ENCODE measurements at regions not wholly inside any gene's neighbourhood (a gene's known extent, or its start where the extent isn't known, plus 50 kb on each side); places are given as distances from the start of the nearest gene placed in this dataset.

- Mint-ChIP-seq H3K9me3 (ENCODE audit: unreplicated experiment) (no peaks in the 10 kb centered on the region), H3K4me1 (ENCODE audit: low read depth, unreplicated experiment) (no peaks in the 10 kb centered on the region), H3K4me3 (ENCODE audit: unreplicated experiment) (no peak overlapping the region), H3K36me3 (ENCODE audit: unreplicated experiment) (no peaks in the 10 kb centered on the region), H3K27me3 (ENCODE audit: unreplicated experiment) (no peaks in the 10 kb centered on the region), H3K27ac (ENCODE audit: unreplicated experiment) (no peak overlapping the region)
- no peak for TF ChIP-seq CTCF (IDR thresholded peaks at IDR 0.05; ENCODE audit: partially characterized antibody, unreplicated experiment)
- DNase-seq, result no peak
These were observed 128.0 kb upstream of the STC2 start for GRCh38 chr5:173456181-173456580.

GRCh38 chr5:173455599-173455957, 127.4 kb upstream of the STC2 start:
- no peaks in the 10 kb centered on the region for H3K4me1 Mint-ChIP-seq (ENCODE audit: low read depth, unreplicated experiment)
- no peak overlapping the region for H3K4me3 Mint-ChIP-seq (ENCODE audit: unreplicated experiment)
- no peaks in the 10 kb centered on the region for H3K36me3 Mint-ChIP-seq (ENCODE audit: unreplicated experiment)
- H3K27ac Mint-ChIP-seq (ENCODE audit: unreplicated experiment), result no peak overlapping the region
- TF ChIP-seq CTCF (IDR thresholded peaks at IDR 0.05; ENCODE audit: partially characterized antibody, unreplicated experiment), result no peak
- DNase-seq, result no peak
- no peaks in the 10 kb centered on the region for H3K9me3 Mint-ChIP-seq (ENCODE audit: unreplicated experiment)
- H3K27me3 Mint-ChIP-seq (ENCODE audit: unreplicated experiment), result no peaks in the 10 kb centered on the region

DNA sequence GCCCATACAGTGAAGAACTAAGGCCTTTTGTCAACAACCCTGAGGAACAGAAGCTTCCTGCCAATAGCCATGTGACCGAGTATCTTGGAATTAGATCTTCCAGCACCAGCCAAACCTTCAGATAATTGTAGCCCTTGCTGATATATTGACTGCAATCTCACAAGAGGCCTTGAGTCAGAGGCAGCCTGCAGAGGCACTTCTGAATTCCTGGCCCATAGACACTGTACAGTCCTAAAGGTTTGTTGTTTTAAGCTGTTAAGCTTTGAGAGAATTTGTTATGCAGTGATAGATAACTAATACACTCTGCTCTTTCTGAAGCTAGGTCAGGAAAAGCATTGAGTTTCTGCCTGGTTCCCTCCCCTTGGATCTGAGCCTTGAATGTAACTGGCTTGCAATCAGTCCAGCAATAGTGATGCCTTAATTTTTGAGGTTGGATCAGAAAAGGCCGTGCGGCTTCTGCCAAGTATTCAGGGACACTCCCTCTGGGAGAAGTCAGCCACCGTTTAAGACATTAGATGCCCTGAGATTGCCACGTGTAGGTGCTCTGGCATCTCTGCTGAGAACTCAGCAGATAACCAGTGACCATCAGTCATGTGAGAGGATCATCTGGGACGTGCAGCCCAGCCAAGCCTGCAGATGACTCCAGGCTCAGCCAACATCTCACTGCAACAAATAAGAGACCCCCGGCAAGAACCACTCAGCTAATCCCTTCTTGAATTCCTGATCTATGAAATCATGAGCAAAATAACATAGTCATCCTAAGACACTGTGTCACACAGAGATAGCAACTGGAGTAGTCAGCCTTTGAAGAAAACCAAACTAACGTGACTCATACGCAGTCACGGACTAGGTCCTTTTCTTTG, 126.8 kb upstream of the STC2 start:
- DNase-seq, result no peak
- Mint-ChIP-seq H3K4me3 (ENCODE audit: unreplicated experiment) (no peak overlapping the region), H3K27me3 (ENCODE audit: unreplicated experiment) (no peaks in the 10 kb centered on the region), H3K27ac (ENCODE audit: unreplicated experiment) (no peak overlapping the region), H3K36me3 (ENCODE audit: unreplicated experiment) (no peaks in the 10 kb centered on the region), H3K9me3 (ENCODE audit: unreplicated experiment) (no peaks in the 10 kb centered on the region), H3K4me1 (ENCODE audit: low read depth, unreplicated experiment) (no peaks in the 10 kb centered on the region)
- no peak for TF ChIP-seq CTCF (IDR thresholded peaks at IDR 0.05; ENCODE audit: partially characterized antibody, unreplicated experiment)

- no peak for TF ChIP-seq CTCF (IDR thresholded peaks at IDR 0.05; ENCODE audit: partially characterized antibody, unreplicated experiment)
- Mint-ChIP-seq H3K4me1 (ENCODE audit: low read depth, unreplicated experiment) (no peaks in the 10 kb centered on the region), H3K27me3 (ENCODE audit: unreplicated experiment) (no peaks in the 10 kb centered on the region), H3K27ac (ENCODE audit: unreplicated experiment) (no peak overlapping the region), H3K36me3 (ENCODE audit: unreplicated experiment) (no peaks in the 10 kb centered on the region), H3K9me3 (ENCODE audit: unreplicated experiment) (no peaks in the 10 kb centered on the region), H3K4me3 (ENCODE audit: unreplicated experiment) (no peak overlapping the region)
- no peak for DNase-seq
These were observed 126.1 kb upstream of the STC2 start for GRCh38 chr5:173454361-173454735.

DNA sequence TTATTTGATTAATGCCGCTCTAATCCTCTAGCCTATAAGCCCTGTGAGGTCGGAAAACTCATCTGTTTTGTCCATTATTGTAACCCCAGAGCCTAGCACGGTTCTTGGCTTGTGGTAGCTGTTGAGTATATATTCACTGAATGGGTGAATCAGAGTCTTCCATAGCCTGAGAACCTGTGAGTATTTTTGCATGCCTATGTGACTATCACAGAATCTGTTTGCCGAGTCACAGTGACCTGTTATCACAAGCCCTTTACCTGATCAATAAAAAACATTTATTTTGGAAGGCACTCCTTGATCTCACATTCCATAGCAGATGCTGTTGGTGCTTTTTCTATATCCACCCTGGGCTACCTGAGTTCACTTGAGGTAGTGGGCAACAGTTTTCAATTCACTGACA, 125.0 kb upstream of the STC2 start:
- Mint-ChIP-seq H3K4me1 (ENCODE audit: low read depth, unreplicated experiment) (no peaks in the 10 kb centered on the region), H3K9me3 (ENCODE audit: unreplicated experiment) (no peaks in the 10 kb centered on the region), H3K36me3 (ENCODE audit: unreplicated experiment) (no peaks in the 10 kb centered on the region), H3K27ac (ENCODE audit: unreplicated experiment) (no peak overlapping the region), H3K27me3 (ENCODE audit: unreplicated experiment) (no peaks in the 10 kb centered on the region), H3K4me3 (ENCODE audit: unreplicated experiment) (no peak overlapping the region)
- DNase-seq, result no peak
- no peak for TF ChIP-seq CTCF (IDR thresholded peaks at IDR 0.05; ENCODE audit: partially characterized antibody, unreplicated experiment)
